ENCODE measurements at regions not wholly inside any gene's neighbourhood (a gene's known extent, or its start where the extent isn't known, plus 50 kb on each side); places are given as distances from the start of the nearest gene placed in this dataset.

GRCh38 chr18:46411191-46411828, 245.7 kb downstream of the LOXHD1 start:
- no peak for DNase-seq (ENCODE audit: low read depth in 3 of 3)

- no peak for DNase-seq (ENCODE audit: low read depth in 3 of 3)
Measured at GRCh38 chr18:46411867-46412690, 244.9 kb downstream of the LOXHD1 start.

- no peak for DNase-seq (ENCODE audit: low read depth in 3 of 3)
Measured at GRCh38 chr18:46412916-46413315, 244.1 kb downstream of the LOXHD1 start.

DNA sequence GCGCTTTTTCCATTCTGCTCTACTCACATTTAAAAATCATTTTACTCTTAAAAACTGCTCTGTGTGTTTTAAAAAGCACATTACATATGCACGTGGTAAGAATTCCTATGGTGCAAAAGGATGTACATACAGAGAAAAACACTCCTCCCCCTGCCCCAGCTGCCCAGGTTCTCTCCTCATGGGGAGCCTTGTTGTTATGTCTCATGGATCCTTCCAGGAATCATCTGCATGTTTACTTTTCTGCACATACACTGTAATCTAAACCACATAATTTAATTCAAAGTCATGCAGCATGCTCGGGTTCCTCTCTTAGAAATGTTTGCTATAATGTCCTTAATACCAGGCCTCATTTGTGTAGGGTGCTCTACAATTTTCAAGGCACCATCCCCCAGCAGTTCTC, 243.3 kb downstream of the LOXHD1 start:
- no peak for DNase-seq (ENCODE audit: low read depth in 3 of 3)

GRCh38 chr18:46414863-46415262, 242.2 kb downstream of the LOXHD1 start:
- DNase-seq (ENCODE audit: low read depth in 3 of 3): no peak

DNA sequence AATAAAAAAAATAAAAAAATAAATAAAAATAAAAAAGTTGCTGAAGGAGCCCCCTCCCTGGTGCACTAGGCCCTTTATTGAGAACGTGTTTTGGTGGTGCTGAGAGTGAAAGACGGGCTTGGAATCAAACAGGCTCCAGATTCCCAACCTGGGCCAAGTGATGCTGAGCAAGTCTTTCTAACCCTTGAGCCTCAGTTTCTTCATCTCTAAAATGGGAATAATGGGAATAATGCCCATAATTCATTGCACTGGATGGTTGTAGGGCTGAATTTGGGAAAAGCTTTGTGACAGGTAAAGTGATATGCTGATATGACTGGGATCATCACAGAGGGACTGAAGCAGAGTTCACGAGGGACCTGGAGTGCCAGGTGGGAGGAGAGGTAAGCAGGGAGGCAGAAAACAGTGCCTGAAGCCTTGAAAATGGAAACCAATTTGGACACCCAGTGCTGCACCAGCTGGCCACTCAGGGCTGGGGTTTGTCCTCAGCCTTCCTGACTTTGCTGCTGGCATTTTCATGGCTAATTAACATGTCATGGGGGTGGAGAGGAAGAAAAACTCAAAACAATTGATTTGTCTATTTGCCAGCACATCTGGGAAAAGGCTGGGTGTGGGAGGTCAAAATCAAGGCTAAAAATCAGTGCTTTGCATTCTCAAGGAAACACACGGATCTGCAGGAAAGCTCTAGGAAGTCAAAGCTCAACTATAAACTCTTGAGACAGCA, 241.3 kb downstream of the LOXHD1 start:
- no peak for DNase-seq (ENCODE audit: low read depth in 3 of 3)

DNA sequence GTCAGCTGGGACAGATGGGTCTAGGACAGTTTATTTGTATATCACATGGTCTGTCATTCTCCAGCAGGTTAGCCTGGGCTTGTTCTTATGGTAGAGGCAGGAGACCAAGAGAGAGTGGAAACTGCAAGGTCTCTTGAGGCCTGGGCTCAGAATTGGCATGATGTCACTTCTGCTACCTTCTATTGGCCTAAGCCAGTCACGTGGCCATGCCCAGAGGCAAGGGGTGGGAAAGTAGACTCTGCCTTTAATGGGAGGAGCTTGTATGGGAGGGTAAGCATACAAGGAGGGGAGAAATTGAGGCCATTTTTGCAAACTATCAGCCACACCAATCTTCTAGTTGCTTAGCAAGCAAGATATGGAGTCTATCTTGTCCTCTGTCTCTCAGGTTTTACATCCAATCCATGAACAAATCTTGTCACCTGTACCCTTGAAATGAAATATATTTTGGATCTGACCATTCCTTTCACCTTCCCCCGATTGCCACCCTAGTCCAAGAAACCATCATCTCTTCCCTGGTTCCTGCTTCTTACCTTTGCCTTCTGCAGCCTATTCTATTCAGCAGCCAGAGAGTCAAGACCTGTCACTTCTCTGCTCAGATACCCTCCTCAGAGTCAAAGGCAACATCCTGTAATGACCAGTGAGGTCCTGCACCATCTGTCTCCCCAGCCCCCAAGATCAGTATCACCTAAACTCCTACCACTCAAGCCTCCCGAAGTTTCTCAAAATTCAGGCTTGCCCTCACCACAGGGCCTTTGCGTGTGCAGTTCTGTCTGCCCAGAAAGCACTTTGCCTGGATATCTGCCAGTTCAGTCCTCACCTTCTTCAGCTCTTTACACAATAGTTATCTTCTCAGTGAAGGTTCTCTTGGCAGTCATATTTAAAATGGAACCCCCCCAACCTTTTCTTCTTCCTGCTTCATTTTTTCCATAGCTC, 240.0 kb downstream of the LOXHD1 start:
- DNase-seq (ENCODE audit: low read depth in 3 of 3): no peak

DNA sequence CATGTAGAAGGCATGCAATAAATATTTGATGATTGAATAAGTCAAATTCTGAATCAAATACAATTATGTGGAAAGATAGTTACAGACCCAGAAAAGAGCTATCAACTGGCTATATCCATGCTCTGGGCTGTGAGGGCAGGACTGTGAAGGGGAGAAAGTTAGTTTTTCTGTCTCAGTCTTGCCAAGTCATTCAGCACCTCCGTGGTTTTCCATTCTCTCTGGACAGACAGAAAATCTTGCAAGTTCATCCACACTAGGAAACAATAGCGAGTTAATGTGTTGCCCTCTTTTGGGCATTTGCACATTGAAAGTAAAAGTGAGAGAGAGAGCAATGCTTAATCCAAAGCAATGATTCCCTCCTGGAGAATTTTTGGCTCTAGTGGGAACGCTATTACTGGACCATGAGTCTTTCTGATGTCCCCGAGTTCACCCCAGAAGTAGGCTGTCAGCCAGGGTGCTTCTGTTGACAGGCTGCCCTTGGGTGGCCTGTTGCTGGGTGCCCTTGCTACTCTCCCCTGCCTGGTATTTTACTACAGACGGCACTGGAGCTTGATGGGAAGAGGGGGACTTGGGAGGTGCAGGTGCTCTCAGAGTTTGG, 238.3 kb downstream of the LOXHD1 start:
- DNase-seq (ENCODE audit: low read depth in 3 of 3): no peak

DNA sequence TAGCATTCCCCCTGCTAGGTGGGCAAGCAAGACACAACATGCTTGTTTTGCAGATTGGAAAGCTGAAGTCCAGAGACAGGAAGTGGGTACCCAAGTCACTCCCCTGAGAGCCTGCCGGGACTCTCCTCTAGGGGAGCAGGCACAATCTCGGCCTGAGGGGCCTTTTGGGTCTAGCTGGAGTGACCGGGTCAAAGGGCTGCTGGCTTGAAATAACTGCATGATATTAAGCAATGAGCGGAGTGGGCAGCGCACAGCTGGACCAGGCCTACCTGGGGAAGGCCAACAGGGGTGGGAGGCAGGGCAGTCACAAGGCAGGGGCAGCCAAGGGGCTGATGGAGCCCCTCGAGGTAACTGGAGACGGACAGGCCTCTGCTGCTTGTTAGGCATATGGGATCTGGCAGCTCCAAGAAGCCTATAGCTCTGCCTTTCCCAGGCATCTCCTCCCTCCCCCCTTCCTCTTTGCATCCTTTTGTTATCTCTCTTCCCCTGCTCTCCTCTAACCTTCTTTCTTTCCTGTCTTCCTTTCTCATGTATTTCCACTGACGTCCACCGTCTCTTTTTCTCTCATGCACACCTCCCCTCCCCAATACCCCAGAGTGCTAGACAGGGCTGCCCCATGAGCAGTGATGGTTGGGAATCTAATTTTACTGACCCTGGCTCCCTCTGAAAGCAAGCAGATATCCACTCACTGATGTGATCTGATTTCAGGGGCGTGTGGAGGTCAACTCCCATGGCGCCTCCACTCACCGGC, 237.5 kb downstream of the LOXHD1 start:
- no peak for DNase-seq (ENCODE audit: low read depth in 3 of 3)

DNA sequence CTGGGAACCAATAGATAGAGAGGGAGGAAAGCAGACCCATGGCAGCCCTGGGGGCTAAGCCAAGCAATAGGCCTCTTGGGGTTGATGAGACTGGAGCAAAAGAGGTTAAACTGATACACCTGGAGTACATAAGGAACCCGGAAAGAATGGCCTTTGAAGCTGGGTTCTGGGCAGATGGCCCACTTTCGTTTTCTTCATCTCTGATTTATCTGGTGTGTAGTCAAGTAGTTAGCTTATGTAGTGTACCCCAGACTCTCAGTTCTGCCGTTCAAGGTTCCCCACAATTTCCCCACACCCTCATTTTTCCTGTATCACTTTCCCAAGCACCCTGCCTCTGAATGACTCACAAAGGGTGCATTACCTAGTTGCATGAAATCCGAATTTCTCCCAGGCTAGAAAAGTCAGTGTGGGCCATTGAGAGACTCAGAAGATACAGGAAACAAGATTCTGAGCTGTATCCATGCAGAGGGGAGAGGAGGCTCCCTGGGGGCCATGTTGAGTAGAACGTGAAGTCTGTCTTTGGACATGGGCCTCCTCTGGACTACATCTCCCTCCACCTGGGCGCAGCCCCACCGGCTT, 235.0 kb downstream of the LOXHD1 start:
- no peak for DNase-seq (ENCODE audit: low read depth in 3 of 3)

GRCh38 chr18:46422552-46423055, 234.4 kb downstream of the LOXHD1 start:
- no peak for DNase-seq (ENCODE audit: low read depth in 3 of 3)

- no peak for DNase-seq (ENCODE audit: low read depth in 3 of 3)
Measured at GRCh38 chr18:46423226-46423805, 233.7 kb downstream of the LOXHD1 start.

GRCh38 chr18:46424898-46425297, 232.1 kb downstream of the LOXHD1 start:
- DNase-seq (ENCODE audit: low read depth in 3 of 3): no peak

- no peak for DNase-seq (ENCODE audit: low read depth in 3 of 3)
Measured at GRCh38 chr18:46425511-46425910, 231.5 kb downstream of the LOXHD1 start.

DNA sequence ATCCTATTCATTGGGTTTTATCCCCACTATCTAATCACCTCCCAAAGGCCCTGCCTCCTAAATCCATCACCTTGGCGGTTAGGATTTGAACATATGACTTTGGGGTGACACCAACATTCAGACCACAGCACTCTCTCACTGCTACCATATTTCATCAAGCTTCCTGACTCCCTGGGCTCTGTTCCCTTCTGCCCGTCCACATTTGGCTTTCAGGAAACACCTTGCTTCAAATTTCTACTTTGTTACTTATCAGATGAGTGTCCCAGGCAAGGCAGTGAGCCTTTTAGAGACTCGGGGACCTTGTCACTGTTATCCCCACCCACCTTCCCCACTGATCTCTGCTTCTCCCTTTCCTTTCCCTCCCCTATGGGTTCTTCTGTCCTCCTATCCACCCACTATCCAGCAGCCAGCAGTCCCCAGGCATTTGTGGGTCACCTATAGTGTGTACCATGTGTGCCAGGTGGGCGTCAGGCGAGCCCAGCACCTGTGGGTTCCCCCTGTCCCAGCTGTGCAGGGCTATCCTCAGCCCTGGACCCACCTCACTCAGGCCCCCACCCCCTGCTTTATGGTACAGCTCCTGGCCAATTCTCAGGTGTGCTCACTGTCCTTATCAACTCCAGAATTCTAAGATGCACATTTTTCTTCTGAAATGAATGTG, 230.9 kb downstream of the LOXHD1 start:
- DNase-seq (ENCODE audit: low read depth in 3 of 3): no peak

DNA sequence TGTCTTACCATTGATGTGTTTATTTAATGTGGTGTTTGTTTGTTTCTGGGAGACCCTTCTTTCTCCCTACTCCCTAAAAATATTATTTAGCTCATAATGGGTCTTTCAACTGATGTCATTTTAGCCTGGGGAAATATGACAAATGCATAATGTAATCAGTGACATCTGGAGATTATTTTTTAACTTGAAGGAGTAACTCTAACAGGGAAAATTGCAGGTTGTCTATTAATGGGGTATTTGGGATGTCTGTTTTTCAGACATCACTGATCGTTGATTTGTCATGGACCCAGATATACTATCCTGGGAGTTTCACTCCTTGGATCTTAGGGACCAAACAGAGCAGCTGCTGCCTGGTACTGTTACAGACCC, 230.4 kb downstream of the LOXHD1 start:
- no peak for DNase-seq (ENCODE audit: low read depth in 3 of 3)
